MCF 10A (cell line): ENCODE measurements at regions not wholly inside any gene's neighbourhood (a gene's known extent, or its start where the extent isn't known, plus 50 kb on each side); places are given as distances from the start of the nearest gene placed in this dataset.

Experiments
- BruUV-seq: library from RNA; stranded (reverse); fragments of 400-500 nt; replicated peaks from 2 replicates; lab custom pipeline; 2021; lab: Mats Ljungman, UMichigan
- CTCF ChIA-PET: fragments of 300-600 bp; sonication (Branson Sonifier 250); formaldehyde crosslinking; extraction: SDS; loops from one replicate; lab custom pipeline; 2021; ENCODE audit warnings: antibody characterized with exemption, inconsistent platforms; lab: Yijun Ruan, JAX
- POLR2A ChIA-PET: fragments of 300-600, 350-650 bp; sonication (Branson Sonifier 250); formaldehyde crosslinking; extraction: SDS; loops from one replicate; lab custom pipeline; 2020; ENCODE audit warnings: antibody characterized with exemption, inconsistent platforms; lab: Yijun Ruan, JAX
- DNase-seq: peaks from one replicate; pipeline ENCODE4 v3.0.0-alpha.2; 2018; ENCODE audit not compliant: unreplicated experiment
- H3K27ac Mint-ChIP-seq: one replicate; pipeline ENCODE4 v1.8.0; 2022; ENCODE audit warnings: mild to moderate bottlenecking, low read depth, mixed read lengths; ENCODE audit not compliant: unreplicated experiment
- H3K27me3 Mint-ChIP-seq: one replicate; pipeline ENCODE4 v1.8.0; 2022; ENCODE audit warnings: mixed read lengths; ENCODE audit not compliant: insufficient read depth, unreplicated experiment
- H3K36me3 Mint-ChIP-seq: one replicate; pipeline ENCODE4 v1.8.0; 2022; ENCODE audit warnings: mild to moderate bottlenecking, moderate library complexity, mixed read lengths; ENCODE audit not compliant: insufficient read depth, unreplicated experiment
- H3K4me1 Mint-ChIP-seq: one replicate; pipeline ENCODE4 v1.8.0; 2022; ENCODE audit warnings: mixed read lengths; ENCODE audit not compliant: insufficient read depth, unreplicated experiment
- H3K4me3 Mint-ChIP-seq: one replicate; pipeline ENCODE4 v1.8.0; 2022; ENCODE audit warnings: mild to moderate bottlenecking, moderate library complexity, mixed read lengths; ENCODE audit not compliant: unreplicated experiment
- H3K9me3 Mint-ChIP-seq: one replicate; pipeline ENCODE4 v1.8.0; 2022; ENCODE audit warnings: mixed read lengths; ENCODE audit not compliant: unreplicated experiment
- intact Hi-C: fragments of 100-400 bp; cut with micrococcal nuclease; formaldehyde crosslinking; loops from 2 replicates; pipeline ENCODE4 v1.14.1; 2022
- TF ChIP-seq, protein P1 (sequence below): fragments of 200-600 bp; IDR thresholded peaks from one replicate; pipeline ENCODE4 v1.8.0; 2022; ENCODE audit warnings: antibody characterized with exemption, mild to moderate bottlenecking; ENCODE audit not compliant: unreplicated experiment

DNA sequence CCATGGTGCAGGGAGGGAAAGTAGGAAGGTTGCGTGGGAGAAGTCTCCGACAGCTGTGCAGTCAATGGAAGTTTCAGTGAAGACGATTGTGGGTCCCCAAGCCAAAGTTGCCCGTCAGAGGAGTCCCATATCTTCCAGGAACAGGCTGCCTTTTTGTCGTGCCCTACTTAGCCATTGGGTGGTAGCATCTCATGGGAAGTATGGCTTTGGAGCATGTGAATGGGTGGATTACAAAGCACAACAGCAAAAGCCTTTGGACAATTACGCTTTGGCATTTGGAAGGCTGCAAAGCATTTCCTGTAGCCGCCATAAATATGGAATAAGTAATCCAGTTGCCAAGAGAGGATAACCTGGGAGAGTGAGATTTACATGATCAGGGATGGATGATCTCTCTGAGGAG is 300.7 kb upstream of the BOD1L1 start:
- Mint-ChIP-seq H3K27me3 (no peaks in the 10 kb centered on the region), H3K9me3 (peaks cover 7% of the 10 kb centered on the region), H3K4me3 (no peak overlapping the region), H3K36me3 (no peaks in the 10 kb centered on the region), H3K4me1 (peaks cover 9% of the 10 kb centered on the region), H3K27ac (no peak overlapping the region)
- TF ChIP-seq, protein P1, sequence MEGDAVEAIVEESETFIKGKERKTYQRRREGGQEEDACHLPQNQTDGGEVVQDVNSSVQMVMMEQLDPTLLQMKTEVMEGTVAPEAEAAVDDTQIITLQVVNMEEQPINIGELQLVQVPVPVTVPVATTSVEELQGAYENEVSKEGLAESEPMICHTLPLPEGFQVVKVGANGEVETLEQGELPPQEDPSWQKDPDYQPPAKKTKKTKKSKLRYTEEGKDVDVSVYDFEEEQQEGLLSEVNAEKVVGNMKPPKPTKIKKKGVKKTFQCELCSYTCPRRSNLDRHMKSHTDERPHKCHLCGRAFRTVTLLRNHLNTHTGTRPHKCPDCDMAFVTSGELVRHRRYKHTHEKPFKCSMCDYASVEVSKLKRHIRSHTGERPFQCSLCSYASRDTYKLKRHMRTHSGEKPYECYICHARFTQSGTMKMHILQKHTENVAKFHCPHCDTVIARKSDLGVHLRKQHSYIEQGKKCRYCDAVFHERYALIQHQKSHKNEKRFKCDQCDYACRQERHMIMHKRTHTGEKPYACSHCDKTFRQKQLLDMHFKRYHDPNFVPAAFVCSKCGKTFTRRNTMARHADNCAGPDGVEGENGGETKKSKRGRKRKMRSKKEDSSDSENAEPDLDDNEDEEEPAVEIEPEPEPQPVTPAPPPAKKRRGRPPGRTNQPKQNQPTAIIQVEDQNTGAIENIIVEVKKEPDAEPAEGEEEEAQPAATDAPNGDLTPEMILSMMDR = no peak
- POLR2A ChIA-PET = no interaction called here
- no peak for DNase-seq
- intact Hi-C loops = loop anchor here (10.0 kb wide), 1 partner anchor 237 kb away; no protein-coding TSS in a partner anchor
- no TSS peak for BruUV-seq
- CTCF ChIA-PET = interaction anchor here (0.7 kb wide), 1 partner anchor 185 kb away, joined by 4 read pairs; no protein-coding TSS in a partner anchor

DNA sequence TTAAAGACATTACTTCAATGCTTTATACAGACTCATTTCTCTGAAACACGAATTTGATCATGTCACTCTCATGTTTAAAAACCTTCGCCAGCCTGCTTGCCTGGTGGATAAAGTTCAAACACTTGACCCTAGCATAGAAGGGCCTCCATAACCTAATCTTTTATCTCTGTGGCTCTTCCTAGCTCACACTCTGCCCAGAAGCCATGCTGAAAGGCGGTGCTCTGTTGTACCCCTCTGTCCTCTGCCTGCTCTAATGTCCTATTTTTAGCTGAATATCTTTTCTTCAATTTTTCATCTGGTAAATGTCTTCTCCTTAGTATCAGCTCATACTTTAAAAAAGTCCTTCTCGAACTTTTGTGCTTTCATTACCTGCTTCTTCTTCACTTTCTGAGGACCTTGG is 302.6 kb upstream of the BOD1L1 start:
- intact Hi-C loops = no loop called here
- Mint-ChIP-seq H3K9me3 (no peaks in the 10 kb centered on the region), H3K27me3 (no peaks in the 10 kb centered on the region), H3K27ac (no peak overlapping the region), H3K36me3 (no peaks in the 10 kb centered on the region), H3K4me1 (no peaks in the 10 kb centered on the region), H3K4me3 (no peak overlapping the region)
- CTCF ChIA-PET = no interaction called here
- DNase-seq = no peak
- TF ChIP-seq, protein P1 = no peak
- no TSS peak for BruUV-seq
- POLR2A ChIA-PET = interaction anchor here (1.6 kb wide), 1 partner anchor 10 kb away, joined by 3 read pairs; no protein-coding TSS in a partner anchor

DNA sequence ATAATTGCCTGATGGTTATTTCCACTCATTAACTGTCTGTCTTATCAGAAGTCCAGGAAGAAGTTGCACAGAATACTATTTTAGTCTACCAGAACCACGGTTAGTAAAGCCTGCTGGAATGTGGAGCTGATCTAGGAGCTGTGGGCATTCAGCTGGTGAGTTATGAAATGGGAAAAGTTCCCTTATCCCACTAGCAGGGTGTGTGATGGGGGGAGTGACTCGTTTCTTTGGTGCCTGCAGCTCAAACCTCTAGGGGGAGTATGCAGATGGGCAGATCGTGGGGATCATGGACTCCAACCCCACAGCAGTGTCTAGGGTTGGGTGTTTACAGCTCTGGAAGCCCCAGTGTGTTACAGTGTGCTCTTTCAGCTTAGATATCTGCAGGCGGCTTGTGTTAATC is 305.7 kb upstream of the BOD1L1 start:
- ChIA-PET POLR2A (interaction anchor here (1.8 kb wide), 1 partner anchor 12 kb away, joined by 7 read pairs; no protein-coding TSS in a partner anchor), CTCF (interaction anchor here (0.6 to 1.2 kb wide), 3 partner anchors 276 to 1071 kb away, joined by 3 read pairs; no protein-coding TSS in a partner anchor)
- TF ChIP-seq, protein P1 = no peak
- H3K4me1 Mint-ChIP-seq = no peaks in the 10 kb centered on the region
- no peak overlapping the region for H3K27ac Mint-ChIP-seq
- no peaks in the 10 kb centered on the region for H3K27me3 Mint-ChIP-seq
- BruUV-seq = no TSS peak
- no peaks in the 10 kb centered on the region for H3K36me3 Mint-ChIP-seq
- H3K4me3 Mint-ChIP-seq = no peak overlapping the region
- H3K9me3 Mint-ChIP-seq = no peaks in the 10 kb centered on the region
- intact Hi-C loops = no loop called here
- no peak for DNase-seq

DNA sequence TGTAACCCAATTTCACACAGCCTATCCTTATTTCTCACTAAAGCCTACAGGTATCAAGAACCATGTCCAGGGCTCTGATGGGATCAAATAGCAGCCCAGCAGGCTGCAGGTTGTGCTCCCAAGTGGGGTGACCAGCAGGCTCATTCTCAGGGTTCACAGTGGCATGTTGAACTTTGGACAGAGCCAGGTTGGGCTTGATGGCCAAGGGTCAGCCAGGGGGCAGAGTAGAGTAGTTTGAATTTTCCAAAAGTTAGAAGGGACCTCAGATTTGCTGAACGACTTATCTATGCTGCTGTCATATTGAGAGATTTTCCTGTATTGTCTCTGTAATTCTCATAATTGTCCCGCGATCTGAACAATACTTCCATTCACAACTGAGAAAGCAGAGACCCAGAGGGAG is 310.8 kb upstream of the BOD1L1 start:
- CTCF ChIA-PET = no interaction called here
- intact Hi-C loops = no loop called here
- no TSS peak for BruUV-seq

More for the DNA sequence above, 310.8 kb upstream of the BOD1L1 start:
- Mint-ChIP-seq H3K4me1 (peaks cover 6% of the 10 kb centered on the region), H3K4me3 (no peak overlapping the region), H3K27ac (no peak overlapping the region), H3K9me3 (no peaks in the 10 kb centered on the region), H3K27me3 (no peaks in the 10 kb centered on the region), H3K36me3 (no peaks in the 10 kb centered on the region)
- no peak for DNase-seq
- TF ChIP-seq, protein P1 = no peak
- POLR2A ChIA-PET = no interaction called here
